H1 (cell line): ENCODE measurements at regions not wholly inside any gene's neighbourhood (a gene's known extent, or its start where the extent isn't known, plus 50 kb on each side); places are given as distances from the start of the nearest gene placed in this dataset.
A peak's percentile ranks its signal among the peaks of the same experiment; 100 is the strongest.
"Not testable (repeated sequence)": the region's sequence is repeated elsewhere in the genome, so short reads cannot be mapped to it uniquely, and the experiment has no call there.

Experiments used
- CTCF ChIA-PET: fragments of 300-600 bp; sonication (Branson Sonifier 250); formaldehyde crosslinking; loops from one replicate; lab custom pipeline; 2021; ENCODE audit not compliant: partially characterized antibody; lab: Charles Lee
- POLR2A ChIA-PET: fragments of 300-600 bp; sonication (Branson Sonifier 250); formaldehyde crosslinking; loops from one replicate; lab custom pipeline; 2021; ENCODE audit warnings: inconsistent platforms; ENCODE audit not compliant: partially characterized antibody; lab: Charles Lee
- DNase-seq, 2 experiments: peaks; one replicate each; pipeline versions ENCODE4 v3.0.0 to v3.0.0-alpha.2; 2010 to 2022; ENCODE audit warnings: low spot score in 2 of 2, low read depth in 1 of 2, mixed read lengths in 1 of 2
- FAIRE-seq: peaks from 2 replicates; lab custom pipeline; 2011; peaks lifted over from hg19 to GRCh38; lab: Jason Lieb, UNC
- H2AFZ ChIP-seq: 2 replicates; pipeline ENCODE4 v1.8.1; 2012; ENCODE audit warnings: low read length, inconsistent platforms
- H2AK5ac ChIP-seq: 2 replicates; pipeline ENCODE4 v1.6.1; 2013; ENCODE audit warnings: low read depth, low read length
- H2BK120ac ChIP-seq: replicated peaks from 2 replicates; pipeline ENCODE3; 2013; ENCODE audit warnings: low read depth, low read length, inconsistent platforms
- H2BK12ac ChIP-seq: 2 replicates; pipeline ENCODE4 v1.6.1; 2013; ENCODE audit warnings: low read depth, low read length
- H2BK15ac ChIP-seq: 2 replicates; pipeline ENCODE4 v1.6.1; 2013; ENCODE audit warnings: low read length
- H2BK20ac ChIP-seq: 2 replicates; pipeline ENCODE4 v1.6.1; 2013; ENCODE audit warnings: low read length
- H2BK5ac ChIP-seq: 2 replicates; pipeline ENCODE4 v1.6.1; 2013; ENCODE audit warnings: low read depth, low read length
- H3K14ac ChIP-seq: 2 replicates; pipeline ENCODE4 v1.6.1; 2013; ENCODE audit warnings: inconsistent platforms; ENCODE audit not compliant: insufficient read length
- H3K18ac ChIP-seq: 2 replicates; pipeline ENCODE4 v1.6.1; 2013; ENCODE audit warnings: low read length; ENCODE audit errors: extremely low read depth
- H3K23ac ChIP-seq: 2 replicates; pipeline ENCODE4 v1.6.1; 2013; ENCODE audit warnings: inconsistent platforms; ENCODE audit not compliant: insufficient read length
- H3K23me2 ChIP-seq: 2 replicates; pipeline ENCODE4 v1.6.1; 2013; ENCODE audit warnings: low read depth, low read length
- H3K27ac ChIP-seq: 2 replicates; pipeline ENCODE4 v1.6.1; 2011; ENCODE audit warnings: low read depth, low read length, inconsistent platforms
- H3K27me3 ChIP-seq, 4 experiments: replicated peaks in 1 of 4; 1 replicate in 1 of 4; 2 replicates in 3 of 4; pipeline versions ENCODE4 v1.6.1 to v1.8.1; 2011 to 2013; ENCODE audit warnings: low read length in 3 of 4, mild to moderate bottlenecking in 3 of 4, inconsistent platforms in 2 of 4, mixed read lengths in 2 of 4, moderate library complexity in 1 of 4; ENCODE audit not compliant: control insufficient read depth in 3 of 4, insufficient read depth in 3 of 4; ENCODE audit errors: extremely low read depth in 1 of 4
- H3K36me3 ChIP-seq, 4 experiments: 2 replicates each; pipeline versions ENCODE4 v1.6.1 to v1.8.1; 2011 to 2013; ENCODE audit warnings: mild to moderate bottlenecking in 4 of 4, low read length in 3 of 4, moderate library complexity in 2 of 4, control low read depth in 1 of 4, inconsistent platforms in 1 of 4; ENCODE audit not compliant: insufficient read depth in 4 of 4, control insufficient read depth in 2 of 4
- H3K4ac ChIP-seq: replicated peaks from 2 replicates; pipeline ENCODE3; 2013; ENCODE audit warnings: low read length, low read depth, mixed read lengths, inconsistent platforms; ENCODE audit not compliant: insufficient read length
- H3K4me1 ChIP-seq, 4 experiments: replicated peaks in 1 of 4; 1 replicate in 1 of 4; 2 replicates in 3 of 4; pipeline versions ENCODE4 v1.6.1 to v1.8.1; 2011 to 2013; ENCODE audit warnings: low read length in 3 of 4, inconsistent platforms in 2 of 4, mixed read lengths in 1 of 4; ENCODE audit not compliant: insufficient read depth in 4 of 4, control insufficient read depth in 3 of 4
- H3K4me2 ChIP-seq, 2 experiments: 2 replicates each; pipeline versions ENCODE4 v1.6.1 to v1.8.1; 2011 to 2013; ENCODE audit warnings: low read depth in 2 of 2, low read length in 2 of 2, control low read depth in 1 of 2, inconsistent platforms in 1 of 2, mild to moderate bottlenecking in 1 of 2; ENCODE audit not compliant: insufficient read depth in 1 of 2
- H3K4me3 ChIP-seq, 4 experiments: fragments of 200-600, 300-600 bp in 1 of 4; sonication (generic), shearing (Covaris generic), sonication (Bioruptor Twin) in 1 of 4; 2 replicates each; pipeline versions ENCODE4 v1.5.1 to v1.8.1; 2011 to 2016; ENCODE audit warnings: low read length in 4 of 4, low read depth in 3 of 4, control low read depth in 2 of 4, inconsistent platforms in 2 of 4, mild to moderate bottlenecking in 2 of 4, mixed read lengths in 1 of 4, moderate library complexity in 1 of 4; ENCODE audit not compliant: insufficient read depth in 2 of 4; ENCODE audit errors: extremely low read depth in 1 of 4
- H3K56ac ChIP-seq: replicated peaks from 2 replicates; pipeline ENCODE3; 2013; ENCODE audit warnings: low read depth, mild to moderate bottlenecking, mixed read lengths, low read length, inconsistent platforms; ENCODE audit not compliant: insufficient read length
- H3K79me1 ChIP-seq: 2 replicates; pipeline ENCODE4 v1.6.1; 2013; ENCODE audit warnings: low read depth, low read length, control low read depth
- H3K79me2 ChIP-seq, 2 experiments: 2 replicates each; pipeline versions ENCODE4 v1.6.1 to v1.8.1; 2012 to 2013; ENCODE audit warnings: low read length in 2 of 2, mild to moderate bottlenecking in 2 of 2, inconsistent platforms in 1 of 2; ENCODE audit not compliant: insufficient read depth in 2 of 2, control insufficient read depth in 1 of 2
- H3K9ac ChIP-seq, 4 experiments: replicated peaks in 1 of 4; 1 replicate in 1 of 4; 2 replicates in 3 of 4; pipeline versions ENCODE4 v1.6.1 to v1.8.1; 2011 to 2013; ENCODE audit warnings: low read depth in 3 of 4, low read length in 3 of 4, control low read depth in 2 of 4, mild to moderate bottlenecking in 2 of 4, moderate library complexity in 2 of 4, inconsistent platforms in 1 of 4; ENCODE audit errors: extremely low read depth in 1 of 4
- H3K9me3 ChIP-seq, 2 experiments: 2 replicates each; pipeline versions ENCODE4 v1.6.1 to v1.8.1; 2012 to 2013; ENCODE audit warnings: mild to moderate bottlenecking in 2 of 2, moderate library complexity in 2 of 2, control low read depth in 1 of 2, inconsistent platforms in 1 of 2, low read depth in 1 of 2, low read length in 1 of 2, mixed read lengths in 1 of 2; ENCODE audit not compliant: insufficient read depth in 2 of 2
- H4K20me1 ChIP-seq, 2 experiments: replicated peaks in 1 of 2; 2 replicates each; pipeline versions ENCODE3 to v1.8.1; 2011 to 2013; ENCODE audit warnings: inconsistent platforms in 2 of 2, low read length in 2 of 2, mild to moderate bottlenecking in 1 of 2; ENCODE audit not compliant: insufficient read depth in 2 of 2, control insufficient read depth in 1 of 2
- H4K5ac ChIP-seq: 2 replicates; pipeline ENCODE4 v1.6.1; 2013; ENCODE audit warnings: low read length, low read depth, mixed read lengths, inconsistent platforms; ENCODE audit not compliant: insufficient read length
- H4K8ac ChIP-seq: 2 replicates; pipeline ENCODE4 v1.8.0; 2013; ENCODE audit warnings: mild to moderate bottlenecking, moderate library complexity, low read length, inconsistent platforms; ENCODE audit not compliant: insufficient read depth; ENCODE audit errors: extremely low read depth
- H4K91ac ChIP-seq: replicated peaks from 2 replicates; pipeline ENCODE3; 2013; ENCODE audit warnings: low read length, mixed read lengths, inconsistent platforms; ENCODE audit not compliant: insufficient read length
- WGBS, 2 experiments: shearing (Covaris generic) in 1 of 2; methylation state at CpG; one replicate each; pipeline versions ENCODE4 v1.1.6 to v1.1.7; 2013 to 2015; ENCODE audit warnings: low lambda C conversion rate in 2 of 2, mixed read lengths in 2 of 2, inconsistent platforms in 1 of 2, low coverage in 1 of 2, missing lambda C conversion rate in 1 of 2; ENCODE audit not compliant: insufficient replicate concordance in 2 of 2, insufficient coverage in 1 of 2, insufficient read length in 1 of 2; ENCODE audit errors: extremely low coverage in 1 of 2, missing lambda C conversion rate in 1 of 2; 5-methylcytosine and 5-hydroxymethylcytosine counted together

DNA sequence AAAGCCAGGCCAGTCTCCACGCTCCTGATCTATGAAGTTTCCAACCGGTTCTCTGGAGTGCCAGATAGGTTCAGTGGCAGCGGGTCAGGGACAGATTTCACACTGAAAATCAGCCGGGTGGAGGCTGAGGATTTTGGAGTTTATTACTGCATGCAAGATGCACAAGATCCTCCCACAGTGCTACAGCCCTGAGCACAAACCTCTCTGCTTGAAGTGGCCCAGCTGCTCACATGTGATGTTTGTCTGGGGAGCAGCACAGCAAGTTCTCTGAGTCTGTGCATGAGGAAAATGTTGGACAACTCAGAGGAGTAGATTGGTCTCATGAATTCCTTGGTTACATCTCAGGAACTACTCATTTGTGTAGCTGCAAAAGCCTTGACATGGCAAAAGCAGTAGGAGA is 1295.1 kb downstream of the RPIA start:
- H2BK120ac ChIP-seq, FAIRE-seq, H3K36me3 ChIP-seq, H3K4me2 ChIP-seq, H3K18ac ChIP-seq, H3K4ac ChIP-seq, H3K23me2 ChIP-seq, H2BK5ac ChIP-seq, CTCF ChIA-PET, H3K27me3 ChIP-seq, H4K20me1 ChIP-seq, H3K4me3 ChIP-seq, H3K79me1 ChIP-seq, H2BK15ac ChIP-seq, H2BK20ac ChIP-seq, DNase-seq, H3K79me2 ChIP-seq, H3K4me1 ChIP-seq, H4K5ac ChIP-seq, H3K9ac ChIP-seq, H3K14ac ChIP-seq, H3K56ac ChIP-seq, H4K8ac ChIP-seq, H3K27ac ChIP-seq, H3K23ac ChIP-seq, H4K91ac ChIP-seq, H2BK12ac ChIP-seq, H2AK5ac ChIP-seq, H2AFZ ChIP-seq, POLR2A ChIA-PET: not testable (repeated sequence)
- 74% methylated on average over 4 of the region's 4 CpGs; no CpG with 5 or more reads in 1 of the 2 experiments for WGBS, 2 experiments
- H3K9me3 ChIP-seq, result peaks cover 8 to 18% of the 10 kb centered on the region in 2 experiments; a peak in 3 of 4 replicates

DNA sequence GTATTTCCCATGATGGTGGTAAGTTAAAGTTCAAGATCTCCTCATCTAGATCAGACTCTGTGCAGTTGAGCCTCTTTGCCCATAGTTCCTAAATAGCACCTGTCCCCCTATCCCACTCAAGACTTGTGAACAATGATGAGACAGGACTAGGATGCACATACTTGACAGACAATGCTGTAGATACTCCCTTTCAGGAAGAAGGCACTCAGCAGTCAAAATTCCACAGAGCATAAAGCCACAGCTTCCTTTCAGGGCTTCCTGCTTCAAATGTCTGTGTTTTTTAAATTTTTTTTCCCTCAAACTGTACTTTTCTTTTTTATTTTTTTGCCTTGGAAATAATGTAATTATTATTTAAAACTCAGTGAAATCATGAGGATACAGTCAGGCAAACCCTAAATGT is 1305.3 kb downstream of the RPIA start:
- H2BK5ac ChIP-seq, H3K27ac ChIP-seq, DNase-seq, CTCF ChIA-PET, H3K4me2 ChIP-seq, H3K27me3 ChIP-seq, H3K4me1 ChIP-seq, H3K36me3 ChIP-seq, H2BK15ac ChIP-seq, H3K23ac ChIP-seq, H3K9ac ChIP-seq, H2AK5ac ChIP-seq, H3K79me2 ChIP-seq, H2BK120ac ChIP-seq, POLR2A ChIA-PET, H2BK20ac ChIP-seq, H2AFZ ChIP-seq, H4K91ac ChIP-seq, H4K5ac ChIP-seq, H3K4me3 ChIP-seq, H3K79me1 ChIP-seq, H3K4ac ChIP-seq, H4K20me1 ChIP-seq, H3K56ac ChIP-seq, H3K14ac ChIP-seq, H3K18ac ChIP-seq, H3K23me2 ChIP-seq, H4K8ac ChIP-seq, H2BK12ac ChIP-seq: not testable (repeated sequence)
- peaks cover 6 to 14% of the 10 kb centered on the region in 2 experiments; a peak in 1 of 4 replicates for H3K9me3 ChIP-seq
- peak; percentile 13 for FAIRE-seq
